NB4 (cell line): ENCODE measurements at regions not wholly inside any gene's neighbourhood (a gene's known extent, or its start where the extent isn't known, plus 50 kb on each side); places are given as distances from the start of the nearest gene placed in this dataset.

Experiments used
- DNase-seq: peaks from one replicate; pipeline ENCODE4 v3.0.0; 2010; ENCODE audit warnings: low read depth
- H3K4me3 ChIP-seq: one replicate; pipeline ENCODE4 v1.5.1; 2011; ENCODE audit warnings: mild to moderate bottlenecking, low read depth, low read length, moderate library complexity
- MYC ChIP-seq: IDR thresholded peaks from 2 replicates; pipeline ENCODE4 v1.6.1; 2011; ENCODE audit warnings: low read depth, low read length
- POLR2A ChIP-seq: IDR thresholded peaks from 2 replicates; pipeline ENCODE4 v1.6.1; 2011; ENCODE audit warnings: mild to moderate bottlenecking; ENCODE audit not compliant: insufficient read length; ENCODE audit errors: extremely low read depth
- TF ChIP-seq, protein P1 (sequence below): IDR thresholded peaks from one replicate; pipeline ENCODE4 v1.5.1; 2012; ENCODE audit warnings: low read depth, low read length
- TF ChIP-seq, protein P2 (sequence below): IDR thresholded peaks from 2 replicates; pipeline ENCODE4 v1.6.1; 2011; ENCODE audit warnings: low read depth, low read length

DNA sequence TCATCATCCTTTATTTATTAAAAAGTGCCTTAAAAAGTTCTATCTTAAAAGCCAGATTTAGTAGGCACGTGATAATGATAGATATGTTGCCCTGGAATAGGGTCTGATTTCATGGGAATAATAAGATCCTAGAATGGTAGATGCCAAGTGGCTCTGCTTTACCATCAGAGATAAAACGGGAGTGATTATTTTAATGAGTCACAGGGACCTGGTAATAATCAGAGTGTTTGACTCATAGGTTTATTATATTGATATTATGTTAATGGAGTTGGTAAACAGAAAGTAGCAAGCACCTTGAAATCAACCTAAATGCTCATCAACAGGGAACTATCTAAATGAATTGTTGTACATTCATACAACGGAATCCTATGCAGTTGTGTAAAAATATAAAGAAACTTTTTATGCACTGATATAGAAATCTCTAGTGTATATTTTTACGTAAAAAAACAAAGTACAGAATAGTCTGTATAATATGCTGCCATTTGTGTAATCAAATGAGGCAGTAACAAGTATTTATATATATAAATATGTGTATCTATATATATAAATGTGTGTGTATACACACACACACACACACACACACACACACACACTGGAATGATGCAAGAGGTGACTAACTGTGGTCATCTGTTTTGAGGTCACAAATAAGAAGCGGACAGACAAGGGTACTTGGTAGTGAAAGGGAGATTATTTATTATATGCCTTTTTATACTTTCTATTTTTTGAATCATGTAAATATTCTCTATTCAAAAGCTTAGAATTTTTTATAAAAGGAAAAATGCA lies 78.6 kb upstream of the DYNC1I1 start:
- TF ChIP-seq, protein P1, sequence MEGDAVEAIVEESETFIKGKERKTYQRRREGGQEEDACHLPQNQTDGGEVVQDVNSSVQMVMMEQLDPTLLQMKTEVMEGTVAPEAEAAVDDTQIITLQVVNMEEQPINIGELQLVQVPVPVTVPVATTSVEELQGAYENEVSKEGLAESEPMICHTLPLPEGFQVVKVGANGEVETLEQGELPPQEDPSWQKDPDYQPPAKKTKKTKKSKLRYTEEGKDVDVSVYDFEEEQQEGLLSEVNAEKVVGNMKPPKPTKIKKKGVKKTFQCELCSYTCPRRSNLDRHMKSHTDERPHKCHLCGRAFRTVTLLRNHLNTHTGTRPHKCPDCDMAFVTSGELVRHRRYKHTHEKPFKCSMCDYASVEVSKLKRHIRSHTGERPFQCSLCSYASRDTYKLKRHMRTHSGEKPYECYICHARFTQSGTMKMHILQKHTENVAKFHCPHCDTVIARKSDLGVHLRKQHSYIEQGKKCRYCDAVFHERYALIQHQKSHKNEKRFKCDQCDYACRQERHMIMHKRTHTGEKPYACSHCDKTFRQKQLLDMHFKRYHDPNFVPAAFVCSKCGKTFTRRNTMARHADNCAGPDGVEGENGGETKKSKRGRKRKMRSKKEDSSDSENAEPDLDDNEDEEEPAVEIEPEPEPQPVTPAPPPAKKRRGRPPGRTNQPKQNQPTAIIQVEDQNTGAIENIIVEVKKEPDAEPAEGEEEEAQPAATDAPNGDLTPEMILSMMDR: no peak
- TF ChIP-seq, protein P2, sequence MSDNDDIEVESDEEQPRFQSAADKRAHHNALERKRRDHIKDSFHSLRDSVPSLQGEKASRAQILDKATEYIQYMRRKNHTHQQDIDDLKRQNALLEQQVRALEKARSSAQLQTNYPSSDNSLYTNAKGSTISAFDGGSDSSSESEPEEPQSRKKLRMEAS: no peak
- TF ChIP-seq POLR2A (no peak), MYC (no peak)
- peak; percentile 12 for DNase-seq
- H3K4me3 ChIP-seq: no peak overlapping the region

DNA sequence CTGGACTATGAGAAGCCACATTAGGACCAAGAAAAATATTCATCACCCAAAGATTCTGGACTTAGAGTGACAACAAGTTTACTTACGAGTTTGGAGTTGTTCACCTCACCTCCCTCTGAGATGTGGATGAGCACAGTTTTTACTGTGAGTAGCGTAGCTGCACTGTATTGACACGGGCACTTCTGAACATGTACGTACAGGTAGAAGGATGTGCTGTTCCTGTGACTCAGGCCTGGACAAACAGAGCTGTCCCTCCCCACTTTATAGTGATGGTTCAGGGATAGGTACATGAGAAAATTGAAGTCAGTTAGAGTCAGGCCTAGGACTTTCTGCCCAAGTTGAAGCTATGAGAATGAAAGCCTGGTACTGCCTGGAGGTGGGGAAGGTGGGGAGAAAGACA lies 80.9 kb upstream of the DYNC1I1 start:
- TF ChIP-seq POLR2A (no peak), MYC (no peak)
- TF ChIP-seq, protein P1: no peak
- TF ChIP-seq, protein P2: no peak
- H3K4me3 ChIP-seq: no peak overlapping the region
- no peak for DNase-seq

DNA sequence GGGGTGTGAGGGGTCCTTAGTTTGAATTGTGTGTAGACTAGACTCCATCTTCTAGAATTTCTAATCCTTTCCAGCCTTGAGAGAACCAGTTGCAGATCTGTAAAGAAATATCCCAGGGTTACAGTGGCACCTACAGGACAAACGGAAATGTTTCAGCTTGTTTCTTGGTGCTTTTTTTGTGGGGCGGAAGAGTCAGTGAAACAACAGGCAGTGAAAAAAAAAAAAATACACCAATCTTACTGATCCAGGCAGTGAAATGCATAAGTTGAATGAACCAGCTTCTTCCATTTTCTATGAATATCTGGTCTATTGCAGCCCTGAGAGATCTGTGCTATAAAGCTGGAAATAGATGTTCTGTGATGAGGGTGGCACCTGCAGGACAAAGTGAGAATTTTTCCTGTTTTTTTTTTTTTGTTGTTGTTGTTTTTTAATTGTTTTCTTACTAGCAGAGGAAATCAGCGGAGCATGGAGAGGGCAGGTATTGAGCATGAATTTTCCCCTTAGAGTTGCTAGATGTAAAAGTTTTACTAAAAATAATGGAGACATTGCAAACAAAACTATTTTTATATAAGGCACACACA lies 81.9 kb upstream of the DYNC1I1 start:
- TF ChIP-seq, protein P2: no peak
- TF ChIP-seq, protein P1: peak; percentile 20
- no peak overlapping the region for H3K4me3 ChIP-seq
- peak; percentile 54 for DNase-seq

DNA sequence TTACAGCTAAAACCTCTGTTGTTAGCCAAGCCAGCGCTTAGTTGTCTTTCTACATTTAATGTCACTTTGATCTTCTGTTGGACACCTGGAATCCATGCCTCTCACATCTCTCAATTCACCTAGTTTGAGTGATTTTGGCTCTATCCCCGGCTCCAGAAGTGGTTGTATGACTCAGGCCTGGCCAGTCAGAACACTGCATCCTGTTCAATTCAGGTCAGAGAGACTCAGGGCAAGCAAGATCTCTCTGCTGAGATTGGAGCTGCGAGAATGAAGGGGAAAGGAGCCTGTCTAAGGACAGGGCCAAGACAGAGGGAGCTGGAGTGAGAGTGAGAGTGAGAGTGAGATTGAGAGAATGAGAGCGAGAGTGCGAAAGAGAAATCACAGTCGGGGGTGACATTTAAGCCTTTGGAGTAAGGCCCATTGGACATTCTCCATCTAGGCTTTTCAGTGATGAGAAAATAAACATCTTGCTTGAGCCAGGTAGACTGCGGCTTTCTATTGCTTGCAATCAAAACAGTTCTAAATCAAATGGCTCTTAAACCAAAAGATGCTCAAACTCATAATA lies 83.3 kb upstream of the DYNC1I1 start:
- H3K4me3 ChIP-seq: no peak overlapping the region
- TF ChIP-seq, protein P1: no peak
- TF ChIP-seq, protein P2: no peak
- TF ChIP-seq POLR2A (no peak), MYC (no peak)
- no peak for DNase-seq

DNA sequence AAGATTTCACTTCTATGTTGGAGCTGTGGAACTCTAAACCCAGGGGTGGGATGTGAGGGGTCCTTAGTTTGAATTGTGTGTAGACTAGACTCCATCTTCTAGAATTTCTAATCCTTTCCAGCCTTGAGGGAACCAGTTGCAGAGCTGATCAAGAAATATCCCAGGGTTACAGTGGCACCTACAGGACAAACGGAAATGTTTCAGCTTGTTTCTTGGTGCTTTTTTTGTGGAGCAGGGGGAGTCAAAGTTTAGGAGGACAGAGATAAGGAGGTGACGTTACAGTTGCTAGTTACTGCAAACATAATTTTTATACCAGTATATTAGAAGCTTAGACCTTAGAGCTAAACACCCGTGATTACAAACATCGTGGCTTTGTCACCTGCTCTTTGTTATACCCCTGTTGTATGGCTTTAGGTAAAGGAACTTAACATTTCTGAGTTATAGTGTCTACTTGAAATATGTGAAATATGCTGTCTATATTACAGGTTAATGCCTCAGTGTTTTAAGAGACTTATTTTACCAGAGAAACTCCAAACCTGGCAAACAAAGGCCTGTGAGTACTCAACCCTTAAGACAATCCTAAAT lies 84.5 kb upstream of the DYNC1I1 start:
- TF ChIP-seq MYC (no peak), POLR2A (no peak)
- TF ChIP-seq, protein P1: peak; percentile 48
- TF ChIP-seq, protein P2: no peak
- DNase-seq: peak; percentile 41
- no peak overlapping the region for H3K4me3 ChIP-seq
